A673 (cell line): ENCODE measurements at regions not wholly inside any gene's neighbourhood (a gene's known extent, or its start where the extent isn't known, plus 50 kb on each side); places are given as distances from the start of the nearest gene placed in this dataset.

Experiments
- CTCF ChIP-seq: fragments of 300-800, 200-600 bp; sonication (generic); conservative IDR thresholded peaks from 2 replicates; pipeline ENCODE4 v1.5.1; 2017; ENCODE audit warnings: low read depth, mild to moderate bottlenecking, antibody characterized with exemption, low read length, moderate library complexity, mixed read lengths
- EZH2 ChIP-seq: fragments of 200-600 bp; sonication (generic); IDR thresholded peaks from 2 replicates; pipeline ENCODE4 v1.6.1; 2017; ENCODE audit warnings: borderline replicate concordance, low read depth, mild to moderate bottlenecking, mixed read lengths, antibody characterized with exemption, low read length; ENCODE audit not compliant: poor library complexity, severe bottlenecking

DNA sequence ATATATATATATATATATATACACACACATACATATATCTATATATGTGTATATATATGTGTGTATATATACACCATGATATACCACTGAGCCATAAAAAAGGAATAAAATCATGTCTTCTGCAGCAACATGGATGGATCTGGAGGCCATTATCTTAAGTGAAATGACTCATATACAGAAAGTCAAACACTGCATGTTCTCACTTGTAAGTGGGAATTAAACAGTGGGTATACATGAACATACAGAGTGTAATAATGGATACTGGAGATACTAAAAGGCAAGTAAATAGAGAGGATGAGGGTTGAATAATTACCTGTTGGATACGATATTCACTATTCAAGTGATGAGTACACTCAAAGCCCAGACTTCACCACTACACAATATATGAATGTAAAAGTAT, 332.6 kb downstream of the SLITRK1 start:
- no peak for TF ChIP-seq CTCF
- TF ChIP-seq EZH2 = no peak
